WERI-Rb-1 (cell line): ENCODE measurements at regions not wholly inside any gene's neighbourhood (a gene's known extent, or its start where the extent isn't known, plus 50 kb on each side); places are given as distances from the start of the nearest gene placed in this dataset.

Source experiments
- DNase-seq: peaks from one replicate; pipeline ENCODE4 v3.0.0-alpha.2; 2020
- H3K27ac ChIP-seq: fragments of 250-450 bp; sonication (Bioruptor Pico); 2 replicates; pipeline ENCODE4 v1.5.1; 2020; ENCODE audit warnings: mild to moderate bottlenecking, moderate library complexity
- H3K27me3 ChIP-seq: fragments of 250-450 bp; sonication (Bioruptor Pico); 2 replicates; pipeline ENCODE4 v1.5.1; 2021; ENCODE audit warnings: mild to moderate bottlenecking, low read depth, moderate library complexity; ENCODE audit not compliant: insufficient read depth, severe bottlenecking
- H3K36me3 ChIP-seq: fragments of 250-450 bp; sonication (Bioruptor Pico); 2 replicates; pipeline ENCODE4 v1.5.1; 2020; ENCODE audit warnings: mild to moderate bottlenecking, moderate library complexity
- H3K4me3 ChIP-seq: 2 replicates; pipeline ENCODE4 v1.5.1; 2011; ENCODE audit warnings: low read depth, mild to moderate bottlenecking, control low read depth, low read length
- H3K9me3 ChIP-seq: fragments of 250-450 bp; sonication (Bioruptor Pico); 2 replicates; pipeline ENCODE4 v1.5.1; 2021; ENCODE audit warnings: mild to moderate bottlenecking, moderate library complexity; ENCODE audit not compliant: severe bottlenecking
- TF ChIP-seq, protein P1 (sequence below): IDR thresholded peaks from 2 replicates; pipeline ENCODE4 v1.5.1; 2011; ENCODE audit warnings: low read depth, mild to moderate bottlenecking, control low read depth, inconsistent platforms, low read length

DNA sequence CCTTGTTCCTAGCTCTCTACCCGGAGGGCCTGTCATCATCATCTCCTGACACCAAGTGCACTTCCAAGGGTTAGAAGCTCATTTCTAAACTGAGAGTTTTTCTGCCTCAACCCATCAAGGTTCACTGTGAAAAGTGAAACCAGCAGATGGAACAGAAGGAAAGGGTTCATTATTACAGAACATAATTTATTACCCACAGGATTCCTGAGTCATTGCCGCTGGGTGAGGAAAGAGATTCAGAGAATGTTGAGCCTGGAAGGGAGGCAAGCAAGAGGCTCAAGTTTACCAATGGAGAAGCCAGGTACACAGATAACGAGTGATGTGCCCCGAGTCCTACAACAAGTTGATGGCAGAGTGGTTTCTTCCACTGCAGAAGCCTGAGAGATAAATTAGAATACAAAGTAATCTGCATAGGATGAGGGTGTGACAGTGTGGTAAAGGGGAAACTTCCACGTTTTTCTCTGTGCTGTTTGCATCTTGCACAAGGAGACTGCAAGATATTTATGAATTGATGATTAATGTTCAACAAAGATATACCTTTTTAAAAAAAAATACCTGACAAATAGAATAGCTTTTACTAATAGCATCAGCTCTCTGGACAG is 80.5 kb upstream of the SETMAR start:
- H3K27ac ChIP-seq, result no peak overlapping the region
- no peaks in the 10 kb centered on the region for H3K27me3 ChIP-seq
- H3K9me3 ChIP-seq, result no peaks in the 10 kb centered on the region
- H3K36me3 ChIP-seq, result no peaks in the 10 kb centered on the region
- TF ChIP-seq, protein P1, sequence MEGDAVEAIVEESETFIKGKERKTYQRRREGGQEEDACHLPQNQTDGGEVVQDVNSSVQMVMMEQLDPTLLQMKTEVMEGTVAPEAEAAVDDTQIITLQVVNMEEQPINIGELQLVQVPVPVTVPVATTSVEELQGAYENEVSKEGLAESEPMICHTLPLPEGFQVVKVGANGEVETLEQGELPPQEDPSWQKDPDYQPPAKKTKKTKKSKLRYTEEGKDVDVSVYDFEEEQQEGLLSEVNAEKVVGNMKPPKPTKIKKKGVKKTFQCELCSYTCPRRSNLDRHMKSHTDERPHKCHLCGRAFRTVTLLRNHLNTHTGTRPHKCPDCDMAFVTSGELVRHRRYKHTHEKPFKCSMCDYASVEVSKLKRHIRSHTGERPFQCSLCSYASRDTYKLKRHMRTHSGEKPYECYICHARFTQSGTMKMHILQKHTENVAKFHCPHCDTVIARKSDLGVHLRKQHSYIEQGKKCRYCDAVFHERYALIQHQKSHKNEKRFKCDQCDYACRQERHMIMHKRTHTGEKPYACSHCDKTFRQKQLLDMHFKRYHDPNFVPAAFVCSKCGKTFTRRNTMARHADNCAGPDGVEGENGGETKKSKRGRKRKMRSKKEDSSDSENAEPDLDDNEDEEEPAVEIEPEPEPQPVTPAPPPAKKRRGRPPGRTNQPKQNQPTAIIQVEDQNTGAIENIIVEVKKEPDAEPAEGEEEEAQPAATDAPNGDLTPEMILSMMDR, result no peak
- no peak overlapping the region for H3K4me3 ChIP-seq
- no peak for DNase-seq

DNA sequence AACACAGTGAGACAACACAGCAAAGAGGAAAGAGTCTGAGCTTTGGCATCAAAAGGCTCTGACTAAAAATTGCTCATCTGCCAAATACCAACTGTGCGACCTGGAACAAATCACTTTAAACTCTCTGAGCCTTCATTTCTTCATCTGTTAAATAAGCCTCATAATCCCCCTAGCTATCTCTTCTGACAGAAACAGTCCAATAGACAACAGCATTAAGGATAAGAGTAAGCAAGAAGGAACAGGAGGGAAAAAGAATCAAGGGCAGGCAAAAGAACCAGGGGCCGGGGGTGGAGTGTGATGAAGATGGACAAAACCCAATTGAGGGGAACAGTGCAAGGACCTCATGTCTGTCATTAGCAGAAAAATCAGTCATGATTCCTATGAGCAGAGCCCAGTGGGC is 79.4 kb upstream of the SETMAR start:
- DNase-seq, result no peak
- TF ChIP-seq, protein P1, result no peak
- no peaks in the 10 kb centered on the region for H3K27me3 ChIP-seq
- no peak overlapping the region for H3K27ac ChIP-seq
- H3K9me3 ChIP-seq, result no peaks in the 10 kb centered on the region
- no peak overlapping the region for H3K4me3 ChIP-seq
- H3K36me3 ChIP-seq, result no peaks in the 10 kb centered on the region

DNA sequence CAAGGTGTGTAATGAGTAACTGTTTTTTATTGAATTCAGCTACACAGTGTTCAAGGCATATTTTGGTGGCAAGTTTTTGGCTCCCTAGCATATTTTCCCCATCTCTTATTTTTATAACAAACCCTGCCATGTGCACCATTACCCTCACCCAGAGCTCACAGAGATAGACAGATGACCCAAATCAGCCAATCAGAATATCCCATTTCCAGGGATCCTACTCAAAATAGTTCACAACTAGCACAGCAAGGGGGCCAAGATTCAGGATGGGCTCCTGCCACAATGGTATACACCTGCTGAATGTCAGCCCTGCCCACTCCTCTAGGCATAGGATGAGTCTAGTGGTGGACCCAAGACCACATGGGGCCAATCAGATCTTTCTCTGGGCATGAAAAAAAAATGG is 78.8 kb upstream of the SETMAR start:
- Histone ChIP-seq H3K9me3 (no peaks in the 10 kb centered on the region), H3K27me3 (no peaks in the 10 kb centered on the region), H3K36me3 (no peaks in the 10 kb centered on the region), H3K27ac (no peak overlapping the region), H3K4me3 (no peak overlapping the region)
- TF ChIP-seq, protein P1, result no peak
- DNase-seq, result no peak

DNA sequence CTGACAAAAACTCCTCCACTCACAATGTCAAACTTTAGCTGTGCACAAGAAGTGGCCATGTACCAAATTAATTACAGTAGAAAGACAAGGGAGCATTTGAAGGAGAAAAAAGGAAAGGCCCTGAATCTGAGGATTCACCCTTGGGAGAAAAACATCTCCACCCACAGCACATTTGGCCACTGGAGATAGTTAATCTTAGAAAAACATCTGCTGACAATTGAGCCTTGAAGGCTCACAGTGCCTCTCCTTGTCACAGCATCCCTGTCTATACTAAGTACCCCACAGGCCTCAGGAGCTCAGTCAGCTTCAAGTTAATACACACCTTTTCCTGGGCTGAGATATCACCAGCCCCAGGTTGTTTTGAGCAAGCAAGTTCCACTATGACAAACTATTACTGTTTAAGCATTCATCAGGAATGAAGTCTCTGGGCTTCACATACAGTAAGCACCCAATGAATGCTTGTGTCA is 78.1 kb upstream of the SETMAR start:
- H3K27me3 ChIP-seq, result no peaks in the 10 kb centered on the region
- no peak for DNase-seq

DNA sequence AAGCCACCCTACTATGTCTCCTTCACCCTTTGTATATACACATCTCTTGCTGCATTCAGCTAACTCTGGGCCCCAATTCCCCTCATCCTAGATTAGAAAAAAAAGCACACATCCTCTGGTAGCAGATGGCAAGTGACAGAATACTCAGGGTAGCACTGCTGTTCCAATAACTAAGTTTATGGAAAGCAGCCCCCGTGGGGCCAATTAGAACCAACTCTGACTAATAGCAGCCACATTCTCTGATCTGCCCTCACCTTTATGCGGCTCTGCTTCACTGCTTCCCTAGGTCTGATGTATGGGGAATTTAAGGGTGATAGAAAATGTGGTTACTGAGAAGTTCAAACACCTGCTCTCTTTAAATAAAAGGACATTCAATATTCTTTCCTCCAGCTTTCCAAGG is 74.9 kb upstream of the SETMAR start:
- H3K27ac ChIP-seq, result no peak overlapping the region
- no peak overlapping the region for H3K4me3 ChIP-seq
- H3K9me3 ChIP-seq, result no peaks in the 10 kb centered on the region
- TF ChIP-seq, protein P1, result no peak
- no peaks in the 10 kb centered on the region for H3K36me3 ChIP-seq
- peak; percentile 16 for DNase-seq
- no peaks in the 10 kb centered on the region for H3K27me3 ChIP-seq

More for the DNA sequence above, 78.1 kb upstream of the SETMAR start:
- Histone ChIP-seq H3K27ac (no peak overlapping the region), H3K4me3 (no peak overlapping the region), H3K9me3 (no peaks in the 10 kb centered on the region), H3K36me3 (no peaks in the 10 kb centered on the region)
- TF ChIP-seq, protein P1, result no peak

DNA sequence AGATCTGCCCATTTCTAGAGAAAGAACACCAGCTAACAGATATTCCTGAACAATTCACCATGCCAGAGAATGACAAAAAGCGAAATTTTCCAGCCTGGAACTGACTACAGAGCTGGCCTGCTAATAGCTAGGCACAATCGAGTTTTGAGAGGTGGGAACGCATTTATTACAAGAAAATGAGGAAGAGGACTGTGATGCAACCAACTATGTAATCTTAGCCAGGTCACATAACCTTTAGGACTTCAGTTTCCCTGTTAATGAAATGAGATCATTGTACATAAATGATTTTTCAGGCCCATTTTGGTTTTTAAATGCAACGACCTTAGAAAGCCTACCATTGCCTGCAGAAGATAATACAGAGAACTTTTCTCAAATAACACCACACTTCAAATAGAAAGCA is 72.1 kb upstream of the SETMAR start:
- no peak overlapping the region for H3K27ac ChIP-seq
- TF ChIP-seq, protein P1, result no peak
- no peak for DNase-seq
- H3K27me3 ChIP-seq, result no peaks in the 10 kb centered on the region
- no peaks in the 10 kb centered on the region for H3K9me3 ChIP-seq
- no peaks in the 10 kb centered on the region for H3K36me3 ChIP-seq
- no peak overlapping the region for H3K4me3 ChIP-seq
